GM12878 (cell line): ENCODE measurements at regions not wholly inside any gene's neighbourhood (a gene's known extent, or its start where the extent isn't known, plus 50 kb on each side); places are given as distances from the start of the nearest gene placed in this dataset.

Experiments
- ATF7 ChIP-seq: fragments of 450-650 bp; IDR thresholded peaks from 2 replicates; pipeline ENCODE4 v1.6.1; 2016; ENCODE audit warnings: low read depth, mild to moderate bottlenecking
- CREB1 ChIP-seq: IDR thresholded peaks from 2 replicates; pipeline ENCODE4 v1.6.1; 2012; ENCODE audit warnings: low read depth, mild to moderate bottlenecking, inconsistent platforms
- HDGF ChIP-seq: fragments of 450-650 bp; IDR thresholded peaks from 2 replicates; pipeline ENCODE4 v1.6.1; 2016; ENCODE audit warnings: antibody characterized with exemption
- IKZF1 ChIP-seq: fragments of 450-650 bp; conservative IDR thresholded peaks from 2 replicates; pipeline ENCODE4 v1.6.1; 2017; ENCODE audit warnings: antibody characterized with exemption, mild to moderate bottlenecking
- JUND ChIP-seq: IDR thresholded peaks from 2 replicates; pipeline ENCODE4 v1.6.1; 2012; ENCODE audit warnings: low read depth, mild to moderate bottlenecking, low read length, improper control_type of control experiment, moderate library complexity
- PML ChIP-seq: IDR thresholded peaks from 2 replicates; pipeline ENCODE4 v1.6.1; 2012; ENCODE audit warnings: low read length, inconsistent platforms
- POU2F2 ChIP-seq: IDR thresholded peaks from 3 replicates; pipeline ENCODE4 v1.6.1; 2011; ENCODE audit warnings: low read depth, mild to moderate bottlenecking, low read length, borderline replicate concordance
- RELA ChIP-seq: fragments of 450-650 bp; IDR thresholded peaks from 2 replicates; pipeline ENCODE4 v1.8.0; 2014; ENCODE audit warnings: borderline replicate concordance; ENCODE audit not compliant: partially characterized antibody
- SIN3A ChIP-seq: IDR thresholded peaks from 2 replicates; pipeline ENCODE4 v1.6.1; 2012; ENCODE audit warnings: low read depth, low read length, improper control_type of control experiment
- SUZ12 ChIP-seq: fragments of 200-600 bp; sonication (generic); IDR thresholded peaks from one replicate; pipeline ENCODE4 v1.6.1; 2018; ENCODE audit warnings: antibody characterized with exemption, mild to moderate bottlenecking; ENCODE audit not compliant: unreplicated experiment
- TCF12 ChIP-seq: IDR thresholded peaks from 2 replicates; pipeline ENCODE4 v1.6.1; 2011; ENCODE audit warnings: low read depth, mild to moderate bottlenecking, low read length
- ZBED1 ChIP-seq: IDR thresholded peaks from 2 replicates; pipeline ENCODE4 v1.6.1; 2016; ENCODE audit warnings: borderline replicate concordance
- TF ChIP-seq, protein P1 (sequence below): fragments of 450-650 bp; formaldehyde crosslinking; IDR thresholded peaks from 2 replicates; pipeline ENCODE4 v1.4.0; 2022; ENCODE audit warnings: mild to moderate bottlenecking, moderate library complexity
- TF ChIP-seq, protein P2 (sequence below): fragments of 450-650 bp; IDR thresholded peaks from 2 replicates; pipeline ENCODE4 v1.6.1; 2016; ENCODE audit warnings: mild to moderate bottlenecking
- TF ChIP-seq, protein P3 (sequence below): fragments of 450-650 bp; IDR thresholded peaks from 2 replicates; pipeline ENCODE4 v1.6.1; 2018; ENCODE audit warnings: mild to moderate bottlenecking, low read depth, moderate library complexity; ENCODE audit not compliant: partially characterized antibody

DNA sequence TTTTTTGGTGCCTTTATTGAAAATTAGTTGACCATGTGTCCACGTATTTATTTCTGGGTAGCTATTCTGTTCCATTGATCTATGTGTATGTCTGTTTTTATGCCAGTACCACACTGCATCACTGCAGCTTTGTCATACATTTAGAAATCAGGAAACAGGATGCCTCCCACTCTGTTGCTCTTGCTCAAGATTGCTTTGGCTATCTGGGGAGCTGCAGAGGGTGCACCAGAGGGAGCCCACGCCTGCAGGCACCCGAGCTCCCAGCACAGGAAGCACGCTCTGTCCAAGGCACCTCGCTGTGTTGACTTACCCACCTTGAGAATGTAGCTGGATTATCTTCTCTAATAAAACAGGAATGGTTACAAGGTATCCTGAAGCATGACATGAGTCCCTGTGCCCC, 301.7 kb downstream of the TCERG1L start (continued):
- TF ChIP-seq, protein P1, sequence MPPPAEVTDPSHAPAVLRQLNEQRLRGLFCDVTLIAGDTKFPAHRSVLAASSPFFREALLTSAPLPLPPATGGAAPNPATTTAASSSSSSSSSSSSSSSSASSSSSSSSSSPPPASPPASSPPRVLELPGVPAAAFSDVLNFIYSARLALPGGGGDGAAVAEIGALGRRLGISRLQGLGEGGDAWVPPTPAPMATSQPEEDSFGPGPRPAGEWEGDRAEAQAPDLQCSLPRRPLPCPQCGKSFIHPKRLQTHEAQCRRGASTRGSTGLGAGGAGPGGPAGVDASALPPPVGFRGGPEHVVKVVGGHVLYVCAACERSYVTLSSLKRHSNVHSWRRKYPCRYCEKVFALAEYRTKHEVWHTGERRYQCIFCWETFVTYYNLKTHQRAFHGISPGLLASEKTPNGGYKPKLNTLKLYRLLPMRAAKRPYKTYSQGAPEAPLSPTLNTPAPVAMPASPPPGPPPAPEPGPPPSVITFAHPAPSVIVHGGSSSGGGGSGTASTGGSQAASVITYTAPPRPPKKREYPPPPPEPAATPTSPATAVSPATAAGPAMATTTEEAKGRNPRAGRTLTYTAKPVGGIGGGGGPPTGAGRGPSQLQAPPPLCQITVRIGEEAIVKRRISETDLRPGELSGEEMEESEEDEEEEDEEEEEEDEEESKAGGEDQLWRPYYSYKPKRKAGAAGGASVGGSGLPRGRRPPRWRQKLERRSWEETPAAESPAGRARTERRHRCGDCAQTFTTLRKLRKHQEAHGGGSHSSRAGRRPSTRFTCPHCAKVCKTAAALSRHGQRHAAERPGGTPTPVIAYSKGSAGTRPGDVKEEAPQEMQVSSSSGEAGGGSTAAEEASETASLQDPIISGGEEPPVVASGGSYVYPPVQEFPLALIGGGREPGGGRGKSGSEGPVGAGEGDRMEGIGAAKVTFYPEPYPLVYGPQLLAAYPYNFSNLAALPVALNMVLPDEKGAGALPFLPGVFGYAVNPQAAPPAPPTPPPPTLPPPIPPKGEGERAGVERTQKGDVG, result no peak
- TF ChIP-seq ZBED1 (no peak), SUZ12 (no peak), HDGF (no peak), RELA (no peak), POU2F2 (no peak), IKZF1 (no peak), TCF12 (no peak), ATF7 (no peak), JUND (no peak), CREB1 (no peak), SIN3A (no peak), PML (no peak)
- TF ChIP-seq, protein P2, sequence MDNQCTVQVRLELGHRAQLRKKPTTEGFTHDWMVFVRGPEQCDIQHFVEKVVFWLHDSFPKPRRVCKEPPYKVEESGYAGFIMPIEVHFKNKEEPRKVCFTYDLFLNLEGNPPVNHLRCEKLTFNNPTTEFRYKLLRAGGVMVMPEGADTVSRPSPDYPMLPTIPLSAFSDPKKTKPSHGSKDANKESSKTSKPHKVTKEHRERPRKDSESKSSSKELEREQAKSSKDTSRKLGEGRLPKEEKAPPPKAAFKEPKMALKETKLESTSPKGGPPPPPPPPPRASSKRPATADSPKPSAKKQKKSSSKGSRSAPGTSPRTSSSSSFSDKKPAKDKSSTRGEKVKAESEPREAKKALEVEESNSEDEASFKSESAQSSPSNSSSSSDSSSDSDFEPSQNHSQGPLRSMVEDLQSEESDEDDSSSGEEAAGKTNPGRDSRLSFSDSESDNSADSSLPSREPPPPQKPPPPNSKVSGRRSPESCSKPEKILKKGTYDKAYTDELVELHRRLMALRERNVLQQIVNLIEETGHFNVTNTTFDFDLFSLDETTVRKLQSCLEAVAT, result no peak
- TF ChIP-seq, protein P3, sequence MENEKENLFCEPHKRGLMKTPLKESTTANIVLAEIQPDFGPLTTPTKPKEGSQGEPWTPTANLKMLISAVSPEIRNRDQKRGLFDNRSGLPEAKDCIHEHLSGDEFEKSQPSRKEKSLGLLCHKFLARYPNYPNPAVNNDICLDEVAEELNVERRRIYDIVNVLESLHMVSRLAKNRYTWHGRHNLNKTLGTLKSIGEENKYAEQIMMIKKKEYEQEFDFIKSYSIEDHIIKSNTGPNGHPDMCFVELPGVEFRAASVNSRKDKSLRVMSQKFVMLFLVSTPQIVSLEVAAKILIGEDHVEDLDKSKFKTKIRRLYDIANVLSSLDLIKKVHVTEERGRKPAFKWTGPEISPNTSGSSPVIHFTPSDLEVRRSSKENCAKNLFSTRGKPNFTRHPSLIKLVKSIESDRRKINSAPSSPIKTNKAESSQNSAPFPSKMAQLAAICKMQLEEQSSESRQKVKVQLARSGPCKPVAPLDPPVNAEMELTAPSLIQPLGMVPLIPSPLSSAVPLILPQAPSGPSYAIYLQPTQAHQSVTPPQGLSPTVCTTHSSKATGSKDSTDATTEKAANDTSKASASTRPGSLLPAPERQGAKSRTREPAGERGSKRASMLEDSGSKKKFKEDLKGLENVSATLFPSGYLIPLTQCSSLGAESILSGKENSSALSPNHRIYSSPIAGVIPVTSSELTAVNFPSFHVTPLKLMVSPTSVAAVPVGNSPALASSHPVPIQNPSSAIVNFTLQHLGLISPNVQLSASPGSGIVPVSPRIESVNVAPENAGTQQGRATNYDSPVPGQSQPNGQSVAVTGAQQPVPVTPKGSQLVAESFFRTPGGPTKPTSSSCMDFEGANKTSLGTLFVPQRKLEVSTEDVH, result no peak
